HEK293T (cell line): ENCODE measurements at regions not wholly inside any gene's neighbourhood (a gene's known extent, or its start where the extent isn't known, plus 50 kb on each side); places are given as distances from the start of the nearest gene placed in this dataset.

Source experiments
- BHLHE40 ChIP-seq: fragments of 450-650 bp; IDR thresholded peaks from 2 replicates; pipeline ENCODE4 v1.6.1; 2016; ENCODE audit warnings: mild to moderate bottlenecking, moderate library complexity, borderline replicate concordance
- FOXM1 ChIP-seq: fragments of 450-650 bp; IDR thresholded peaks from 2 replicates; pipeline ENCODE4 v1.6.1; 2017; ENCODE audit warnings: mild to moderate bottlenecking, borderline replicate concordance
- SP1 ChIP-seq: fragments of 450-650 bp; IDR thresholded peaks from 2 replicates; pipeline ENCODE4 v1.6.1; 2017
- SUZ12 ChIP-seq: fragments of 450-650 bp; IDR thresholded peaks from 2 replicates; pipeline ENCODE4 v1.6.1; 2016; ENCODE audit warnings: mild to moderate bottlenecking

- TF ChIP-seq FOXM1 (no peak), BHLHE40 (no peak), SUZ12 (no peak), SP1 (no peak)
Observed at GRCh38 chr4:38453253-38453881, 210.6 kb upstream of the KLF3 start.
